ENCODE measurements at regions not wholly inside any gene's neighbourhood (a gene's known extent, or its start where the extent isn't known, plus 50 kb on each side); places are given as distances from the start of the nearest gene placed in this dataset.

DNA sequence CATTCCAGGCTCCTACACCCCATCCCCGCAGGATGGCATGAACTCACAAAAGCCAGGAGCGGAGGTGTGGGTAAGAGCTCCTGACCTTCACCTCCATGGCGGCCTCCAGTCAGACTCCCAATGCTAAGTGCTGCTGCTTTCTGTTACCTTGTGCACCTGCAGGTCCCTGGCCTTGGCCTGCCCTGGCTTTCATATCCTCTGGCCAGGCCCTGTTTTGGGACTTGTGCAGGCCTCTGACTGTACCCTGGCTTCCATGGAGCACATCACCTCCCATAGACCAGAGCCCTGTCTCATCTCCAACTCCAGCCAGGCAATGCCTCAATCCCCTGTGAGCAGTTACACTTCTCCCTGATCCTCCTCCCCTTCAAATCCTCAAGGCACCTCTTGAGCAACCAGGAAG, 124.5 kb downstream of the MED10 start:
- H3K27ac ChIP-seq (ENCODE audit: poor library complexity, severe bottlenecking): no peak overlapping the region
- H3K9me3 ChIP-seq (ENCODE audit: severe bottlenecking): no peaks in the 10 kb centered on the region
- no peak overlapping the region for H3K4me3 ChIP-seq (ENCODE audit: severe bottlenecking)
- DNase-seq (ENCODE audit: low spot score): no peak
- no peak for ATAC-seq (ENCODE audit: low read depth)
- no peaks in the 10 kb centered on the region for H3K4me1 ChIP-seq (ENCODE audit: insufficient read depth, poor library complexity, severe bottlenecking)
- no peaks in the 10 kb centered on the region for H3K36me3 ChIP-seq (ENCODE audit: low read depth)
- TF ChIP-seq, protein P1, sequence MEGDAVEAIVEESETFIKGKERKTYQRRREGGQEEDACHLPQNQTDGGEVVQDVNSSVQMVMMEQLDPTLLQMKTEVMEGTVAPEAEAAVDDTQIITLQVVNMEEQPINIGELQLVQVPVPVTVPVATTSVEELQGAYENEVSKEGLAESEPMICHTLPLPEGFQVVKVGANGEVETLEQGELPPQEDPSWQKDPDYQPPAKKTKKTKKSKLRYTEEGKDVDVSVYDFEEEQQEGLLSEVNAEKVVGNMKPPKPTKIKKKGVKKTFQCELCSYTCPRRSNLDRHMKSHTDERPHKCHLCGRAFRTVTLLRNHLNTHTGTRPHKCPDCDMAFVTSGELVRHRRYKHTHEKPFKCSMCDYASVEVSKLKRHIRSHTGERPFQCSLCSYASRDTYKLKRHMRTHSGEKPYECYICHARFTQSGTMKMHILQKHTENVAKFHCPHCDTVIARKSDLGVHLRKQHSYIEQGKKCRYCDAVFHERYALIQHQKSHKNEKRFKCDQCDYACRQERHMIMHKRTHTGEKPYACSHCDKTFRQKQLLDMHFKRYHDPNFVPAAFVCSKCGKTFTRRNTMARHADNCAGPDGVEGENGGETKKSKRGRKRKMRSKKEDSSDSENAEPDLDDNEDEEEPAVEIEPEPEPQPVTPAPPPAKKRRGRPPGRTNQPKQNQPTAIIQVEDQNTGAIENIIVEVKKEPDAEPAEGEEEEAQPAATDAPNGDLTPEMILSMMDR (IDR thresholded peaks at IDR 0.05; ENCODE audit: poor library complexity, severe bottlenecking): no peak
- H3K27me3 ChIP-seq (ENCODE audit: insufficient read depth, poor library complexity, severe bottlenecking): peaks cover 3% of the 10 kb centered on the region

GRCh38 chr5:6253281-6253680, 125.1 kb downstream of the MED10 start:
- DNase-seq (ENCODE audit: low spot score) (no peak), ATAC-seq (ENCODE audit: low read depth) (no peak)
- Histone ChIP-seq H3K4me1 (ENCODE audit: insufficient read depth, poor library complexity, severe bottlenecking) (no peaks in the 10 kb centered on the region), H3K27me3 (ENCODE audit: insufficient read depth, poor library complexity, severe bottlenecking) (peaks cover 3% of the 10 kb centered on the region), H3K9me3 (ENCODE audit: severe bottlenecking) (no peaks in the 10 kb centered on the region), H3K36me3 (ENCODE audit: low read depth) (no peaks in the 10 kb centered on the region), H3K27ac (ENCODE audit: poor library complexity, severe bottlenecking) (no peak overlapping the region), H3K4me3 (ENCODE audit: severe bottlenecking) (no peak overlapping the region)
- TF ChIP-seq, protein P1 (IDR thresholded peaks at IDR 0.05; ENCODE audit: poor library complexity, severe bottlenecking): no peak

DNA sequence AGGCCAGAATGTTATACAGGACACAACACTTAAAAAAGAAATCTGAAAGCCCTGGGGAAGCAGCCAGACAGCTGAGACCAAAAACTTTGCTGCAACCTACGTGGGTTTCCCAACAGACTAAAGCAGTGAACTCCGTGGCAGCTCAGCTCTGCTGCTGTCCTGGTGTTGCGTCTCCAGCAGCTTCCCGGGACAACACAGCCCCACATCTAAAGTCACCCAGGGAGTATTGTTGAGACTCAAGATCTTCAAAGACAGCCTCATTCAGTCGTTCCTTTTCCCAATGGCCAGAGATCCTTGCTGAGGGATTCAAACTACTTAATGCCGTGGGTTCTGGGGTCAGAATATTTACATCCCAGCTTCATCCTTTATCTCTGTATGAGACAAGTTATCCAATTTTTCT, 125.8 kb downstream of the MED10 start:
- H3K27me3 ChIP-seq (ENCODE audit: insufficient read depth, poor library complexity, severe bottlenecking): peaks cover 3% of the 10 kb centered on the region
- H3K4me3 ChIP-seq (ENCODE audit: severe bottlenecking): no peak overlapping the region
- DNase-seq (ENCODE audit: low spot score) (no peak), ATAC-seq (ENCODE audit: low read depth) (no peak)
- no peaks in the 10 kb centered on the region for H3K36me3 ChIP-seq (ENCODE audit: low read depth)
- TF ChIP-seq, protein P1 (IDR thresholded peaks at IDR 0.05; ENCODE audit: poor library complexity, severe bottlenecking): no peak
- H3K9me3 ChIP-seq (ENCODE audit: severe bottlenecking): no peaks in the 10 kb centered on the region
- H3K27ac ChIP-seq (ENCODE audit: poor library complexity, severe bottlenecking): no peak overlapping the region
- no peaks in the 10 kb centered on the region for H3K4me1 ChIP-seq (ENCODE audit: insufficient read depth, poor library complexity, severe bottlenecking)

DNA sequence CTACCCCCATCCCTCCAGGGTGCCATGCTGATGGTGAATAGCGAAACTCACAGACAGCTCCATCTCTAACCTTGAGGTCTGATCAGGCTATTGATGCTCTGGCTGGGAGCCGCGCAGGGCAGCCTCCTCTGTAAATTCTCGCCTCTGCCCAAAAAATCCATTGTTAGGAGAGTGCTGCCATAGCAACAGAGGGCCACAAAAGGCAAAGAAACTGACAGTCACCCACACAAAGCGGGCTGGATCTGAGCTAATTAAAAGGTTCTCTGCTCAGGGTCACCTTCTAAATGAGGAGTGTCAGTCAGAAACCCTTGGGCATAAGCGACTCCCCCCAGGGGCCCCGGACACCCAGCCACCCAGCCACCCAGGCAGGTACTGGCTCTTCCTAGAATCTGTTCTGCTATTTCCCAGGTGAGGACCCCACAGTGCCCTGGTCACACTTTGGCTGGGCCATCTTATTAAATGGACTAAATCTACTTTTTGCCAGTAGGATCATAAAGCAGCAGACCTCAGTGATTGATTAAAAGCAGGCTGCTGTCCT, 126.7 kb downstream of the MED10 start:
- Histone ChIP-seq H3K4me1 (ENCODE audit: insufficient read depth, poor library complexity, severe bottlenecking) (no peaks in the 10 kb centered on the region), H3K36me3 (ENCODE audit: low read depth) (no peaks in the 10 kb centered on the region), H3K9me3 (ENCODE audit: severe bottlenecking) (no peaks in the 10 kb centered on the region), H3K4me3 (ENCODE audit: severe bottlenecking) (no peak overlapping the region), H3K27ac (ENCODE audit: poor library complexity, severe bottlenecking) (no peak overlapping the region), H3K27me3 (ENCODE audit: insufficient read depth, poor library complexity, severe bottlenecking) (peaks cover 3% of the 10 kb centered on the region)
- TF ChIP-seq, protein P1 (IDR thresholded peaks at IDR 0.05; ENCODE audit: poor library complexity, severe bottlenecking): no peak
- DNase-seq (ENCODE audit: low spot score) (no peak), ATAC-seq (ENCODE audit: low read depth) (no peak)

DNA sequence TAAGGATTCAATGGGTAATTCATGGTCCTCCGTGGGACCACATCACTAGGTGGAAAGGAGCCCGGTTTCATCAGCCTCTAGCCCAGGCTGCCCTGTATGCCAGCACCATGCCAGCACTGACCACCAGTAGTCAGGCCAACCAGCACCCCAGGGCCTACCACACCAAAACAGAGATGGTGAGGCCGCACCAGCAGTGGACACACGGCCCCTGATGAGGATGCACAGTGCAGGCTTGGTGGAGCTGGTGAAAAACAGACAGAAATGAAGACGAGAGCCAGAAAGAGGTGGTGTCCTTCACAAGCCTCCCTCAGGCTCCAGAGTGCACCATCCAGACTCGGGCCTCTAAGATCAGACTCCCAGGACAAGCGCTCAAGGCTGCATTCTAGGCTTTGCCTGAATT, 128.2 kb downstream of the MED10 start:
- Histone ChIP-seq H3K27ac (ENCODE audit: poor library complexity, severe bottlenecking) (no peak overlapping the region), H3K9me3 (ENCODE audit: severe bottlenecking) (no peaks in the 10 kb centered on the region), H3K36me3 (ENCODE audit: low read depth) (no peaks in the 10 kb centered on the region), H3K4me3 (ENCODE audit: severe bottlenecking) (no peak overlapping the region), H3K27me3 (ENCODE audit: insufficient read depth, poor library complexity, severe bottlenecking) (peaks cover 3% of the 10 kb centered on the region), H3K4me1 (ENCODE audit: insufficient read depth, poor library complexity, severe bottlenecking) (no peaks in the 10 kb centered on the region)
- TF ChIP-seq, protein P1 (IDR thresholded peaks at IDR 0.05; ENCODE audit: poor library complexity, severe bottlenecking): no peak
- no peak for DNase-seq (ENCODE audit: low spot score)
- ATAC-seq (ENCODE audit: low read depth): no peak
